ENCODE measurements at regions not wholly inside any gene's neighbourhood (a gene's known extent, or its start where the extent isn't known, plus 50 kb on each side); places are given as distances from the start of the nearest gene placed in this dataset.

GRCh38 chr9:82736126-82736525 lies 326.8 kb downstream of the RASEF start:
- TF ChIP-seq CTCF (IDR thresholded peaks at IDR 0.05) (no peak), POLR2A (IDR thresholded peaks at IDR 0.05) (no peak)

Data from esophagus squamous epithelium (tissue), 4 donors.